Body of pancreas (tissue), 4 donors: ENCODE measurements at regions not wholly inside any gene's neighbourhood (a gene's known extent, or its start where the extent isn't known, plus 50 kb on each side); places are given as distances from the start of the nearest gene placed in this dataset.

ENCODE experiments used
- ATAC-seq: fragments of 150-250 bp; one replicate; pipeline ENCODE4 v1.9.1; 2016
- DNase-seq, 4 donors: peaks; one replicate each; pipeline ENCODE4 v3.0.0-alpha.2; 2019
- H3K27ac ChIP-seq, 4 donors: fragments of 200-600 bp; sonication (generic); 1 replicate in 3 of 4; 2 replicates in 1 of 4; pipeline versions ENCODE4 v1.5.1 to v1.6.1; 2016 to 2019; ENCODE audit warnings: mild to moderate bottlenecking in 1 of 4, mixed read lengths in 1 of 4, moderate library complexity in 1 of 4
- H3K27me3 ChIP-seq, 2 donors: fragments of 200-600 bp; sonication (generic); one replicate each; pipeline ENCODE4 v1.6.0; 2016; ENCODE audit warnings: mild to moderate bottlenecking in 1 of 2
- H3K36me3 ChIP-seq, 2 donors: fragments of 200-600 bp; sonication (generic); replicated peaks in 1 of 2; 2 replicates each; pipeline ENCODE4 v1.5.1; 2016; ENCODE audit warnings: low read depth in 2 of 2; ENCODE audit not compliant: insufficient read depth in 1 of 2
- H3K4me1 ChIP-seq: fragments of 200-600 bp; sonication (generic); one replicate; pipeline ENCODE4 v1.6.0; 2016
- H3K4me3 ChIP-seq, 2 donors: fragments of 200-600 bp; sonication (generic); 1 replicate in 1 of 2; 2 replicates in 1 of 2; pipeline ENCODE4 v1.5.1; 2016 to 2019
- H3K9me3 ChIP-seq, 3 donors: fragments of 200-600 bp; sonication (generic); 1 replicate in 2 of 3; 2 replicates in 1 of 3; pipeline ENCODE4 v1.5.1; 2016
- CTCF ChIP-seq, 7 experiments: fragments of 450-650 bp in 4 of 7; fragments of 200-600 bp in 3 of 7; sonication (generic) in 3 of 7; IDR thresholded peaks; one replicate each; pipeline ENCODE4 v1.5.1; 2016 to 2019; ENCODE audit warnings: antibody characterized with exemption in 7 of 7
- POLR2A ChIP-seq, 3 donors: fragments of 450-650 bp; IDR thresholded peaks; one replicate each; pipeline ENCODE4 v1.6.1; 2016; ENCODE audit warnings: antibody characterized with exemption in 3 of 3, mild to moderate bottlenecking in 2 of 3
- WGBS, 2 donors: methylation state at CpG; one replicate each; pipeline ENCODE4 v1.1.5; 2017; 5-methylcytosine and 5-hydroxymethylcytosine counted together
- intact Hi-C: fragments of 100-400 bp; cut with DNase I; formaldehyde crosslinking; loops from one replicate; pipeline ENCODE4 v1.15.1; 2023

DNA sequence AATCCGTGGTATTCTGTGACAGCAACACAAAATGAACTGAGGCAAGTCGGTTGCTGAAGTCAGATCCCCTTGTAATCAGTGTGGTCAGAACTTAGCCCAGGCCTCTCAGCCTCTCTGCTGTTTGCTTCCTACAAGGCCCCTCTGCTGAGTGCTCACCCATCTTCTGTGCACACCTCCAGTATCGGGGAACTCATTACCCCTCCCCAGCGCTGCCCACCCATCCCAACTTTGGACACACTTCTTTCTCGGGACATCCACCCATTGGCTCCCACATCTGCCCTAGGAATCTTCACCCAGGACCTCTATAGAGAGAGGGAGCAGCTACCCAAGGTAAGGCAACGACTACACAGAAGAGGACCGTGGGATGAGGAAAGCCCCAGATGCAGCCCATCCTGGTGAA, 217.5 kb downstream of the MATN1 start:
- H3K27me3 ChIP-seq = no peaks in the 10 kb centered on the region
- no peaks in the 10 kb centered on the region for H3K4me1 ChIP-seq
- no peak overlapping the region for H3K27ac ChIP-seq
- no peak overlapping the region for H3K4me3 ChIP-seq
- intact Hi-C loops = no loop called here
- no peak for ATAC-seq
- DNase-seq = no peak
- TF ChIP-seq POLR2A (IDR thresholded peaks at IDR 0.05) (no peak), CTCF (IDR thresholded peaks at IDR 0.05) (no peak)
- 69 to 75% methylated on average over 7 of the region's 7 CpGs for WGBS, 2 donors
- no peaks in the 10 kb centered on the region for H3K9me3 ChIP-seq
- H3K36me3 ChIP-seq = no peaks in the 10 kb centered on the region

DNA sequence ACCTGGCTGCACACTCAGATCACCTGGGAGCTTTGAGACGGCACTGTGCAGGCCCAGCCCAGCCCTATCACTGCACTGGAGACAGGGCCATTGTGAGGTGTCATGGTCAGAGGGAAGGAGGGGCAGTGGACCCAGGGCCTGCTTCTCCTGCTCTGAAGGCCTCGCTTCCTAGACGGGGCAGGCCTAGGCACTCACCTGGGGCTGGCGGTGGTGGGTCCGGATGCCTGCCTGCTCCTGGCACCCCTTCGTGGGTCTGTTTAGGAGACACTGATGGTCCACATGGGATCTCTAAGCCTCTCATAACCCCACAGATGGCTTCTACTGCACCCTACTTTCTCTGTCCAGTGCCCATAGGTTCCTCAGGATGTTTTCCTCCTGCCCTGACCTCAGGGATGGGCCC, 230.9 kb downstream of the MATN1 start:
- no peak for TF ChIP-seq POLR2A (IDR thresholded peaks at IDR 0.05)
- TF ChIP-seq CTCF (IDR thresholded peaks at IDR 0.05) = no peak
- Histone ChIP-seq H3K4me3 (no peak overlapping the region), H3K27me3 (no peaks in the 10 kb centered on the region), H3K9me3 (no peaks in the 10 kb centered on the region), H3K27ac (no peak overlapping the region), H3K36me3 (no peaks in the 10 kb centered on the region), H3K4me1 (no peaks in the 10 kb centered on the region)
- intact Hi-C loops = no loop called here
- ATAC-seq (no peak), DNase-seq (no peak)
- WGBS, 2 donors = 49 to 57% methylated on average over 5 to 6 of the region's 6 CpGs

DNA sequence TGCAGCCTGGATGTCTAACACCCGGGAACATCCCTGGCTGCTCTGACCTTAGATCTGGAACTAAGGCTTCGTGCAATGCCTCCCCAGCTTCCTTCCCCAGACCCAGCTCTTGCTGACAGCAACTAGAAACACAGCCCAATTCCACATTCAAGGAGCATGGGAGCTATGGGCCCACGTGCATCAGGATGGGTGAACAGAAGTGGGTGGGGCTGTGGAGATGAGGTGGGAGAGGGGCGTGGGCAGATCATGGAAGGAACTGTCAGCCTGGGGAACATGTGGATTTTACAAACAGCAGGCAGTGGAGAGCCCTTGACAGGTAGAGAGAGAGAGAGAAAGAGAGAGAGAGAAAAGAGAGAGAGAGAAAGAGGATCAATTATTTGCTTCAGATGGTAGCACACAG, 231.6 kb downstream of the MATN1 start:
- TF ChIP-seq CTCF (IDR thresholded peaks at IDR 0.05) (no peak), POLR2A (IDR thresholded peaks at IDR 0.05) (no peak)
- DNase-seq (no peak), ATAC-seq (no peak)
- 48 to 63% methylated on average over 4 of the region's 4 CpGs for WGBS, 2 donors
- Histone ChIP-seq H3K27ac (no peak overlapping the region), H3K9me3 (no peaks in the 10 kb centered on the region), H3K27me3 (no peaks in the 10 kb centered on the region), H3K4me1 (no peaks in the 10 kb centered on the region), H3K36me3 (no peaks in the 10 kb centered on the region), H3K4me3 (no peak overlapping the region)
- intact Hi-C loops = no loop called here

DNA sequence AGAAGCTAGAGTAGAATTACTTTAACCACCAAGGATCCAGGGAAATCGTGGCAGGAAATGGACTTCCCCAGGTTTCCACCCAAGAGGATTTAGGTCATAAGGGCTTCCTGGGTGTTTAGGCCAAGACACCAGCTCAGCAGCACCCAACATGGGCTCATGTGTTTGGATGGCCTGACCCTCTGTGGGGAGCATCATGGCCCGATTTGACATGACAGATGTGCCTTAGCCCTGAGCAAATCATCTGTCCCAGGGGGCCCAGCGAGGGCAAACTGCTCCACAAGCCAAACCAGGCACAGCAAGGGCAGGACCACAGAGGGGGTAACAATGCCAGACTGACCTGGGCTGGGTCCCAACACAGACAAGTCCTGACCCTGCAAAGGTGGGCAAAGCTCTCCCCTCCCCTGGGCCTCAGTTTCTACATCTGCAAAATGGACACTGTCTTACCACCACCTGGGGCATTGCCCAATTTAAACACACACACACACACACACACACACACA, 232.8 kb downstream of the MATN1 start:
- no peaks in the 10 kb centered on the region for H3K36me3 ChIP-seq
- ATAC-seq (no peak), DNase-seq (no peak)
- no peaks in the 10 kb centered on the region for H3K27me3 ChIP-seq
- no peak for TF ChIP-seq CTCF (IDR thresholded peaks at IDR 0.05)
- TF ChIP-seq POLR2A (IDR thresholded peaks at IDR 0.05) = no peak
- no peak overlapping the region for H3K4me3 ChIP-seq
- no peaks in the 10 kb centered on the region for H3K4me1 ChIP-seq
- WGBS, 2 donors = 62% methylated on average over 2 of the region's 3 CpGs; no CpG with 5 or more reads in 1 of the 2 donors
- intact Hi-C loops = no loop called here
- H3K27ac ChIP-seq = no peak overlapping the region
- no peaks in the 10 kb centered on the region for H3K9me3 ChIP-seq

- intact Hi-C loops = no loop called here
- no peak for ATAC-seq
- Histone ChIP-seq H3K36me3 (no peaks in the 10 kb centered on the region), H3K27me3 (no peaks in the 10 kb centered on the region), H3K4me3 (no peak overlapping the region), H3K27ac (no peak overlapping the region), H3K4me1 (no peaks in the 10 kb centered on the region), H3K9me3 (no peaks in the 10 kb centered on the region)
- 89 to 95% methylated on average over 3 of the region's 3 CpGs for WGBS, 2 donors
- DNase-seq = no peak
- no peak for TF ChIP-seq POLR2A (IDR thresholded peaks at IDR 0.05)
Observed at GRCh38 chr1:30489737-30490389, 233.5 kb downstream of the MATN1 start.
